Uterus (tissue), 3 donors: ENCODE measurements at regions not wholly inside any gene's neighbourhood (a gene's known extent, or its start where the extent isn't known, plus 50 kb on each side); places are given as distances from the start of the nearest gene placed in this dataset.

Source experiments
- DNase-seq, 2 donors: peaks; one replicate each; pipeline ENCODE4 v3.0.0-alpha.2; 2019 to 2020
- H3K27ac ChIP-seq, 2 donors: fragments of 200-600 bp; sonication (generic); 1 replicate in 1 of 2; 2 replicates in 1 of 2; pipeline ENCODE4 v1.5.1; 2016 to 2018
- H3K27me3 ChIP-seq, 2 donors: fragments of 200-600 bp; sonication (generic); one replicate each; pipeline ENCODE4 v1.5.1; 2018 to 2019; ENCODE audit warnings: control low read depth in 1 of 2
- H3K36me3 ChIP-seq, 2 donors: fragments of 200-600 bp; sonication (generic); one replicate each; pipeline ENCODE4 v1.5.1; 2019; ENCODE audit warnings: control low read depth in 1 of 2
- H3K4me1 ChIP-seq, 2 donors: fragments of 200-600 bp; sonication (generic); one replicate each; pipeline ENCODE4 v1.5.1; 2018 to 2019; ENCODE audit warnings: control low read depth in 1 of 2
- H3K4me3 ChIP-seq, 2 donors: fragments of 200-600 bp; sonication (generic); 1 replicate in 1 of 2; 2 replicates in 1 of 2; pipeline ENCODE4 v1.5.1; 2018 to 2019; ENCODE audit warnings: mild to moderate bottlenecking in 1 of 2
- H3K9me3 ChIP-seq, 2 donors: fragments of 200-600 bp; sonication (generic); one replicate each; pipeline ENCODE4 v1.5.1; 2019; ENCODE audit warnings: control low read depth in 1 of 2
- POLR2A ChIP-seq, 2 donors: fragments of 450-650 bp; IDR thresholded peaks; one replicate each; pipeline ENCODE4 v1.6.1; 2016; ENCODE audit warnings: antibody characterized with exemption in 2 of 2, mild to moderate bottlenecking in 1 of 2, moderate library complexity in 1 of 2
- intact Hi-C: fragments of 100-400 bp; cut with DNase I; formaldehyde crosslinking; loops from one replicate; pipeline ENCODE4 v1.15.1; 2023; ENCODE audit warnings: low total_unique reads
- TF ChIP-seq, protein P1 (sequence below), 4 experiments: fragments of 200-600 bp in 2 of 4; fragments of 450-650 bp in 2 of 4; sonication (generic) in 2 of 4; IDR thresholded peaks; one replicate each; pipeline ENCODE4 v1.5.1; 2016 to 2019; ENCODE audit warnings: antibody characterized with exemption in 4 of 4, mild to moderate bottlenecking in 2 of 4, moderate library complexity in 1 of 4
- donor health status: DM: yes; HTN: yes; CAD: no.

DNA sequence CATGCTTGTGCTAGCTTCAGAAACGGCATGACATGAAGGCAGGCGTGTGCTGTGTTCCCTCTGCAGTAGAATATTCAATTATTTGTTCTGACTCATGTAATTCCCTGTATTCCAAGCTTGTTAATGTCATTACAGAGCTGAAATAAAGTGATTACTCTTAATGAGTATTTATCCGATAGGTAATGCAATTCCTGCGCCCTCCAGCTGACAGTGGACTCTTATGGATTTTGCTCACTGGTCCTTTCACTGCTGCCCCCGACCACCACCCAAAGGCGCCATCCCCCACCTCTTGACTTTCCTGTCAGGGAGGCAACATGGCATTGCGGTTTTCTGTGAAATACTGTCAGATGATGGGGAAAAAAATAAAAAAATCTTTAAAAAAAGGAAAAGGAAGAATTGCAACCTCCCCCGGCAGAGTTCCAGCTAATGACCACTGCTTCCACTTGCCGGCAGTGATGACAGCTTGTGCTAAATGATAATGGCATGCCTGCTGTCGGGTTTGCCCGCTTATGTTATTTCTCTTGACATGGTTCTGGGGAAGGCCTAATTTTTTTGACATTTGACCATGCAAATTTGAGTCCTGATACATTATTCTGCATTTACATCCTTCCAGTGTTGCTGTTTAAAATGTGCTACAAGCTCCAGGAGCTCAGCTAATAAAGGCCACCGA is 335.3 kb upstream of the ADAMTS16 start:
- no peaks in the 10 kb centered on the region for H3K4me1 ChIP-seq
- no peaks in the 10 kb centered on the region for H3K36me3 ChIP-seq
- TF ChIP-seq, protein P1, sequence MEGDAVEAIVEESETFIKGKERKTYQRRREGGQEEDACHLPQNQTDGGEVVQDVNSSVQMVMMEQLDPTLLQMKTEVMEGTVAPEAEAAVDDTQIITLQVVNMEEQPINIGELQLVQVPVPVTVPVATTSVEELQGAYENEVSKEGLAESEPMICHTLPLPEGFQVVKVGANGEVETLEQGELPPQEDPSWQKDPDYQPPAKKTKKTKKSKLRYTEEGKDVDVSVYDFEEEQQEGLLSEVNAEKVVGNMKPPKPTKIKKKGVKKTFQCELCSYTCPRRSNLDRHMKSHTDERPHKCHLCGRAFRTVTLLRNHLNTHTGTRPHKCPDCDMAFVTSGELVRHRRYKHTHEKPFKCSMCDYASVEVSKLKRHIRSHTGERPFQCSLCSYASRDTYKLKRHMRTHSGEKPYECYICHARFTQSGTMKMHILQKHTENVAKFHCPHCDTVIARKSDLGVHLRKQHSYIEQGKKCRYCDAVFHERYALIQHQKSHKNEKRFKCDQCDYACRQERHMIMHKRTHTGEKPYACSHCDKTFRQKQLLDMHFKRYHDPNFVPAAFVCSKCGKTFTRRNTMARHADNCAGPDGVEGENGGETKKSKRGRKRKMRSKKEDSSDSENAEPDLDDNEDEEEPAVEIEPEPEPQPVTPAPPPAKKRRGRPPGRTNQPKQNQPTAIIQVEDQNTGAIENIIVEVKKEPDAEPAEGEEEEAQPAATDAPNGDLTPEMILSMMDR (IDR thresholded peaks at IDR 0.05), result no peak
- TF ChIP-seq POLR2A (IDR thresholded peaks at IDR 0.05), result no peak
- no peaks in the 10 kb centered on the region for H3K27me3 ChIP-seq
- no peak overlapping the region for H3K27ac ChIP-seq
- DNase-seq, result no peak
- no peaks in the 10 kb centered on the region for H3K9me3 ChIP-seq
- no peak overlapping the region for H3K4me3 ChIP-seq
- intact Hi-C loops, result no loop called here

DNA sequence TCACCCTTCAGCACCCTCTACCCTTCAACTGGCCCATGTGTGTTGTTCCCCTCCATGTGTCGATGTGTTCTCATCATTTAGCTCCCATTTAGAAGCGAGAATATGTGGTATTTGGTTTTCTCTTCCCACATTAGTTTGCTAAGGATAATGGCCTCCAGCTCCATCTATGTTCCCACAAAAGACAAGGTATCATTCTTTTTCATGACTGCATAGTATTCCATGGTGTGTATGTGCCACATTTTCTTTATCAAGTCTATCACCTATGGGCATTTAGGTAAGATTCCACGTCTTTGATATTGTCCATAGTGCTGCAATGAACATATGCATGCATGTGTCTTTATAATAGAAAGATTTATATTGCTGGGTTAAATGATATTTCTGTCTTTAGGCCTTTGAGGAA is 325.1 kb upstream of the ADAMTS16 start:
- H3K36me3 ChIP-seq, result no peaks in the 10 kb centered on the region
- no peaks in the 10 kb centered on the region for H3K27me3 ChIP-seq
- intact Hi-C loops, result no loop called here
- no peak overlapping the region for H3K27ac ChIP-seq
- H3K4me1 ChIP-seq, result no peaks in the 10 kb centered on the region
- TF ChIP-seq POLR2A (IDR thresholded peaks at IDR 0.05), result no peak
- TF ChIP-seq, protein P1 (IDR thresholded peaks at IDR 0.05), result no peak
- H3K4me3 ChIP-seq, result no peak overlapping the region
- no peaks in the 10 kb centered on the region for H3K9me3 ChIP-seq
- DNase-seq, result no peak

DNA sequence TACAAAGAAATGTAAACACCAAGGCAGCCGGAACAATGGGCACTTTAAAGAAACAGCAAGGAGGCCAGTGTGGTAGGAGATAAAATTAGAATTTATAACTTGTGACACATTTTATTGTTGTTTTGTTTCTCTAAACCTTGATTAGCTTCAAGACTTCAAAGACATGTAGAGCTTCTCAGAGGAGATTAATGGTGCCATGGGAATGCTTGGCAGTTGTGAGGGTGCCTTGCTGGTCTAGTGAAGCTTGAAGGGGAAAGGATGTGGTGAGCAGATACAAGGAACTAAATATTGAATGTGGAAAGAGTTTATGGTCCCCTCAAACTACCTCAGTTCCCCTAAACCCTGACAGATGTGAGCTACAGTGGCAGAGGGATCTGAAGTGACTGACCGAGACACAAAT is 322.4 kb upstream of the ADAMTS16 start:
- TF ChIP-seq, protein P1 (IDR thresholded peaks at IDR 0.05), result no peak
- TF ChIP-seq POLR2A (IDR thresholded peaks at IDR 0.05), result no peak
- Histone ChIP-seq H3K27ac (no peak overlapping the region), H3K4me1 (no peaks in the 10 kb centered on the region), H3K27me3 (no peaks in the 10 kb centered on the region), H3K36me3 (no peaks in the 10 kb centered on the region), H3K9me3 (no peaks in the 10 kb centered on the region), H3K4me3 (no peak overlapping the region)
- no peak for DNase-seq
- intact Hi-C loops, result no loop called here

DNA sequence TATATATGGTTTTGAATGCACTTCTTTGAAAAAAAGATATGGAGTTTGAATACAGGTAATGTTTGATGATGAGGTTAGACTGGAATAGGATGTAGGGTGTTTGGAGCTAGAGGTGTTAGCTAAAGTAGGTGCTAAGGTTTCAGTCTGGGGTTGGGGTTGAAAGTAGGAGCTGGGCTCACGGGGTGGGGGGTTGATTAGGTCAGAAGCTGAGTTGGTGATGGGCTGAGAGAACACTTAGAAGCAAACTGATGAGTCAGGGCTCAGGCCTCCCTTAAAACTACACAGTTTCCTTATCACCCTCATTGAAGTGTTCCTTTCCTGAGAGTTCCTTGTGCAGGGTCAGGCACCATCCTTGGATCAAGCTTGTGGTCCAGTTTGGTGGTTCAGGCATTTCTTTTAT is 308.8 kb upstream of the ADAMTS16 start:
- Histone ChIP-seq H3K4me1 (no peaks in the 10 kb centered on the region), H3K4me3 (no peak overlapping the region), H3K36me3 (no peaks in the 10 kb centered on the region), H3K27me3 (no peaks in the 10 kb centered on the region), H3K9me3 (no peaks in the 10 kb centered on the region), H3K27ac (no peak overlapping the region)
- intact Hi-C loops, result no loop called here
- TF ChIP-seq, protein P1 (IDR thresholded peaks at IDR 0.05), result no peak
- TF ChIP-seq POLR2A (IDR thresholded peaks at IDR 0.05), result no peak
- DNase-seq, result no peak

DNA sequence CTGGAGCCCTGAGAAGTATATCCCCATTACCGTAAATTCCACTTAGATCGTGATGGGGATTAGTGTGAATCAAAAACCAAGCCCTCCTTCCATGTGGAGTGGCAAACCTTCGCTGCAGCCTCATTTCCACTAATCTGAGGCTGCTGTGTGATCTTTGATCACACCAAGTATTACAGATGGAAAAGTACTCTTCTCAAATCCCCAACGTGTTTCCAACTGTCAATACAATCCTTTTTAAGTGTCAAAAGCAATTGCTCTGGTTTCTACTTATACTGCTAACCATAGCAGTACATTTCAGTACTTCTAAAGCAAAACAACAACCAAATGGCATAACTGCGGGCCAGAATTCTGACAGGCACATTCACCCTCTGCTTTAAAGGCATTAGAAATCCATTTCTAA is 307.7 kb upstream of the ADAMTS16 start:
- Histone ChIP-seq H3K9me3 (no peaks in the 10 kb centered on the region), H3K36me3 (no peaks in the 10 kb centered on the region), H3K4me3 (no peak overlapping the region), H3K27ac (no peak overlapping the region), H3K27me3 (no peaks in the 10 kb centered on the region), H3K4me1 (no peaks in the 10 kb centered on the region)
- DNase-seq, result no peak
- no peak for TF ChIP-seq POLR2A (IDR thresholded peaks at IDR 0.05)
- TF ChIP-seq, protein P1 (IDR thresholded peaks at IDR 0.05), result no peak
- intact Hi-C loops, result no loop called here
